HepG2 (cell line): ENCODE measurements at regions not wholly inside any gene's neighbourhood (a gene's known extent, or its start where the extent isn't known, plus 50 kb on each side); places are given as distances from the start of the nearest gene placed in this dataset.

ENCODE experiments used
- ATAC-seq: fragments of 200-7000 bp; cut with Tn5 transposase; 3 replicates; pipeline ENCODE4 v1.9.1; 2020; ENCODE audit warnings: mild to moderate bottlenecking, moderate library complexity
- BruUV-seq: library from RNA; stranded (reverse); fragments of 400-500 nt; replicated peaks from 2 replicates; lab custom pipeline; 2021; lab: Mats Ljungman, UMichigan
- CTCF ChIA-PET: fragments of 300-600 bp; formaldehyde crosslinking; extraction: SDS; loops from one replicate; lab custom pipeline; 2021; ENCODE audit warnings: low total read pairs, inconsistent platforms, low intra/inter-chr PET ratio; lab: Yijun Ruan, JAX
- POLR2A ChIA-PET: fragments of 350-600 bp; sonication (Branson Sonifier 250); formaldehyde crosslinking; loops from one replicate; lab custom pipeline; 2020; ENCODE audit warnings: antibody characterized with exemption, inconsistent platforms; lab: Yijun Ruan, JAX
- DNase-seq: peaks from one replicate; pipeline ENCODE4 v3.0.0-alpha.2; 2015; ENCODE audit warnings: low spot score
- FAIRE-seq: peaks from 3 replicates; lab custom pipeline; 2011; peaks lifted over from hg19 to GRCh38; lab: Jason Lieb, UNC
- H2AFZ ChIP-seq: one replicate; pipeline ENCODE4 v1.6.1; 2011; ENCODE audit warnings: low read length, inconsistent platforms
- H3K27ac ChIP-seq: fragments of 300-600 bp; 3 replicates; pipeline ENCODE4 v1.8.0; 2011; ENCODE audit warnings: mixed run types, mild to moderate bottlenecking, mixed read lengths, low read length, inconsistent platforms; ENCODE audit not compliant: insufficient read depth; ENCODE audit errors: extremely low read length
- H3K27me3 ChIP-seq, 2 experiments: fragments of 200-600 bp in 1 of 2; 2 replicates in 1 of 2; 3 replicates in 1 of 2; pipeline versions ENCODE4 v1.6.0 to v1.8.0; 2011; ENCODE audit warnings: low read length in 2 of 2, mild to moderate bottlenecking in 2 of 2, moderate library complexity in 2 of 2, inconsistent platforms in 1 of 2; ENCODE audit not compliant: insufficient read depth in 2 of 2, control insufficient read depth in 1 of 2
- H3K36me3 ChIP-seq, 2 experiments: fragments of 200-600 bp in 1 of 2; replicated peaks in 1 of 2; 2 replicates in 1 of 2; 3 replicates in 1 of 2; pipeline versions ENCODE4 v1.5.1 to v1.8.0; 2011; ENCODE audit warnings: low read length in 2 of 2, inconsistent platforms in 1 of 2; ENCODE audit not compliant: insufficient read depth in 2 of 2, control insufficient read depth in 1 of 2
- H3K4me1 ChIP-seq: 2 replicates; pipeline ENCODE4 v1.5.1; 2012; ENCODE audit warnings: low read length, inconsistent platforms; ENCODE audit not compliant: insufficient read depth
- H3K4me2 ChIP-seq: 2 replicates; pipeline ENCODE4 v1.6.0; 2011; ENCODE audit warnings: low read depth, low read length, inconsistent platforms
- H3K4me3 ChIP-seq, 3 experiments: fragments of 200-600 bp in 1 of 3; sonication (generic), shearing (Covaris generic) in 1 of 3; replicated peaks in 1 of 3; 2 replicates each; pipeline ENCODE4 v1.5.1; 2011 to 2016; ENCODE audit warnings: low read length in 3 of 3, inconsistent platforms in 2 of 3, low read depth in 2 of 3, mild to moderate bottlenecking in 2 of 3, control low read depth in 1 of 3, mixed read lengths in 1 of 3; ENCODE audit not compliant: insufficient read depth in 1 of 3
- H3K79me2 ChIP-seq: one replicate; pipeline ENCODE4 v1.6.1; 2011; ENCODE audit warnings: low read length, inconsistent platforms; ENCODE audit not compliant: insufficient read depth
- H3K9ac ChIP-seq: 2 replicates; pipeline ENCODE4 v1.6.0; 2011; ENCODE audit warnings: mild to moderate bottlenecking, low read depth, low read length, inconsistent platforms; ENCODE audit not compliant: insufficient read depth
- H3K9me3 ChIP-seq: 2 replicates; pipeline ENCODE4 v1.5.1; 2012; ENCODE audit warnings: mild to moderate bottlenecking, low read length
- H4K20me1 ChIP-seq: 2 replicates; pipeline ENCODE4 v1.6.0; 2011; ENCODE audit warnings: inconsistent platforms, mild to moderate bottlenecking, low read length, moderate library complexity; ENCODE audit not compliant: insufficient read depth
- AHDC1 ChIP-seq: sonication (generic); formaldehyde crosslinking; IDR thresholded peaks from 2 replicates; pipeline ENCODE4 v1.5.1; 2020; ENCODE audit warnings: mild to moderate bottlenecking, missing genetic modification reagents, borderline replicate concordance
- HNRNPK ChIP-seq: fragments of 200-400 bp; formaldehyde crosslinking; IDR thresholded peaks from 2 replicates; pipeline ENCODE4 v1.6.1; 2018; ENCODE audit warnings: low read length, low read depth, moderate library complexity, mild to moderate bottlenecking; ENCODE audit not compliant: poor library complexity, severe bottlenecking
- HOXD1 ChIP-seq: sonication (generic); formaldehyde crosslinking; IDR thresholded peaks from 2 replicates; pipeline ENCODE4 v1.5.0; 2020; ENCODE audit warnings: missing genetic modification reagents
- KLF12 ChIP-seq: sonication (generic); formaldehyde crosslinking; IDR thresholded peaks from 2 replicates; pipeline ENCODE4 v1.4.0; 2020; ENCODE audit warnings: missing genetic modification reagents, borderline replicate concordance
- NFE2L1 ChIP-seq: sonication (generic); formaldehyde crosslinking; IDR thresholded peaks from 2 replicates; pipeline ENCODE4 v1.4.0; 2020; ENCODE audit warnings: missing genetic modification reagents, mild to moderate bottlenecking, borderline replicate concordance
- RFXAP ChIP-seq: sonication (generic); formaldehyde crosslinking; IDR thresholded peaks from 2 replicates; pipeline ENCODE4 v1.4.0; 2020; ENCODE audit warnings: missing genetic modification reagents, borderline replicate concordance
- ZNF143 ChIP-seq: sonication (generic); formaldehyde crosslinking; IDR thresholded peaks from 2 replicates; pipeline ENCODE4 v1.4.0; 2020; ENCODE audit warnings: missing genetic modification reagents
- ZNF253 ChIP-seq: sonication (generic); formaldehyde crosslinking; IDR thresholded peaks from 2 replicates; pipeline ENCODE4 v1.8.0; 2022; ENCODE audit warnings: mild to moderate bottlenecking, missing genetic modification reagents, borderline replicate concordance
- ZNF547 ChIP-seq: sonication (generic); formaldehyde crosslinking; IDR thresholded peaks from 2 replicates; pipeline ENCODE4 v1.5.1; 2020; ENCODE audit warnings: mild to moderate bottlenecking, missing genetic modification reagents
- ZNF552 ChIP-seq: sonication (generic); formaldehyde crosslinking; IDR thresholded peaks from 2 replicates; pipeline ENCODE4 v1.9.0; 2022; ENCODE audit warnings: missing genetic modification reagents, mild to moderate bottlenecking, borderline replicate concordance
- ZNF691 ChIP-seq: sonication (generic); formaldehyde crosslinking; IDR thresholded peaks from 2 replicates; pipeline ENCODE4 v1.4.0; 2020; ENCODE audit warnings: missing genetic modification reagents, low read depth, mild to moderate bottlenecking, borderline replicate concordance
- ZNF737 ChIP-seq: sonication (generic); formaldehyde crosslinking; IDR thresholded peaks from 2 replicates; pipeline ENCODE4 v1.5.0; 2020; ENCODE audit warnings: missing genetic modification reagents, mild to moderate bottlenecking, borderline replicate concordance
- WGBS: methylation state at CpG from one replicate; pipeline ENCODE4 v1.1.6; 2017; ENCODE audit warnings: low lambda C conversion rate; 5-methylcytosine and 5-hydroxymethylcytosine counted together
- in situ Hi-C: cut with HindIII; loops from 2 replicates; pipeline ENCODE4 v1.10.0; 2017; ENCODE audit warnings: low pct_unique_long_range_greater_than_20kb; ENCODE audit not compliant: extremely low pct_ligation_motif_present
- intact Hi-C: fragments of 100-400 bp; cut with micrococcal nuclease; formaldehyde crosslinking; loops from one replicate; pipeline ENCODE4 v1.10.0; 2022; ENCODE audit not compliant: unreplicated experiment

GRCh38 chr14:56057767-56058166 is 60.4 kb upstream of the PELI2 start:
- H3K27ac ChIP-seq, result no peak overlapping the region
- POLR2A ChIA-PET, result no interaction called here
- 23% methylated on average over 5 of the region's 5 CpGs for WGBS
- no peaks in the 10 kb centered on the region for H3K4me1 ChIP-seq
- H3K27me3 ChIP-seq, result no peaks in the 10 kb centered on the region; a peak in 1 of 5 replicates
- FAIRE-seq (no peak), DNase-seq (no peak)
- in situ Hi-C loops, result no loop called here
- H2AFZ ChIP-seq, result no peak overlapping the region
- H4K20me1 ChIP-seq, result no peaks in the 10 kb centered on the region
- H3K9ac ChIP-seq, result no peak overlapping the region
- no peaks in the 10 kb centered on the region for H3K9me3 ChIP-seq
- no peak overlapping the region for H3K4me3 ChIP-seq
- TF ChIP-seq ZNF253 (CRISPR knock-in tag), result no peak
- TF ChIP-seq AHDC1 (CRISPR knock-in tag), result no peak
- TF ChIP-seq NFE2L1 (CRISPR knock-in tag), result no peak
- TF ChIP-seq ZNF143 (CRISPR knock-in tag), result no peak
- no peak for TF ChIP-seq HOXD1 (CRISPR knock-in tag)
- TF ChIP-seq ZNF737, result no peak
- TF ChIP-seq ZNF691 (CRISPR knock-in tag), result no peak
- no peak for TF ChIP-seq RFXAP (CRISPR knock-in tag)
- TF ChIP-seq ZNF552 (CRISPR knock-in tag), result no peak
- no peak for TF ChIP-seq HNRNPK
- no peak for TF ChIP-seq KLF12
- no peak for TF ChIP-seq ZNF547 (CRISPR knock-in tag)
- TF ChIP-seq, all 625 proteins: peak for 0
- no peak for ATAC-seq
- no peaks in the 10 kb centered on the region for H3K79me2 ChIP-seq
- H3K36me3 ChIP-seq, result no peaks in the 10 kb centered on the region
- no TSS peak for BruUV-seq
- no peak overlapping the region for H3K4me2 ChIP-seq
- CTCF ChIA-PET, result no interaction called here
- intact Hi-C loops, result no loop called here
